ENCODE measurements at regions not wholly inside any gene's neighbourhood (a gene's known extent, or its start where the extent isn't known, plus 50 kb on each side); places are given as distances from the start of the nearest gene placed in this dataset.
"Not testable (repeated sequence)": the region's sequence is repeated elsewhere in the genome, so short reads cannot be mapped to it uniquely, and the experiment has no call there.

- no peaks in the 10 kb centered on the region for H3K9me3 ChIP-seq (ENCODE audit: low read length)
- no peak for DNase-seq (ENCODE audit: low spot score)
- no peaks in the 10 kb centered on the region for H4K20me1 ChIP-seq (ENCODE audit: insufficient read depth, low read length)
- no peak overlapping the region for H3K27ac ChIP-seq (ENCODE audit: low read depth, low read length, poor library complexity, severe bottlenecking)
- H3K9me2 ChIP-seq (ENCODE audit: insufficient read depth, low read length) = no peaks in the 10 kb centered on the region
- no TSS peak for BruUV-seq (replicated peaks)
- TF ChIP-seq CTCF (conservative IDR thresholded peaks at IDR 0.05; ENCODE audit: low read length) (no peak), EZH2phosphoT487 (IDR thresholded peaks at IDR 0.05; ENCODE audit: borderline replicate concordance, low read depth, low read length) (no peak)
- intact Hi-C loops (cut with micrococcal nuclease; ENCODE audit: unreplicated experiment) = no loop called here
- no peak overlapping the region for H3K4me2 ChIP-seq (ENCODE audit: low read length)
- H3K79me2 ChIP-seq (ENCODE audit: insufficient read depth, low read depth, low read length) = no peaks in the 10 kb centered on the region
- H3K4me1 ChIP-seq (ENCODE audit: insufficient read depth, low read length, poor library complexity, severe bottlenecking) = no peaks in the 10 kb centered on the region
- H2AFZ ChIP-seq (ENCODE audit: low read length) = no peak overlapping the region
- POLR2A ChIA-PET = interaction anchor here (0.6 kb wide), 1 partner anchor 571 kb away, joined by 3 read pairs; no protein-coding TSS in a partner anchor
- H3K4me3 ChIP-seq (ENCODE audit: low read depth, low read length, poor library complexity, severe bottlenecking) = no peak overlapping the region
- CTCF ChIA-PET (ENCODE audit: unreplicated experiment) = no interaction called here
- H3K36me3 ChIP-seq (ENCODE audit: insufficient read depth, low read length) = no peaks in the 10 kb centered on the region
Measured at GRCh38 chr4:128758314-128758922, 51.1 kb upstream of the JADE1 start.

GRCh38 chr4:128757712-128758111 lies 51.8 kb upstream of the JADE1 start:
- Histone ChIP-seq H3K27ac (ENCODE audit: low read depth, low read length, poor library complexity, severe bottlenecking) (no peak overlapping the region), H3K4me2 (ENCODE audit: low read length) (no peak overlapping the region), H3K36me3 (ENCODE audit: insufficient read depth, low read length) (no peaks in the 10 kb centered on the region), H3K9me2 (ENCODE audit: insufficient read depth, low read length) (no peaks in the 10 kb centered on the region), H3K4me1 (ENCODE audit: insufficient read depth, low read length, poor library complexity, severe bottlenecking) (no peaks in the 10 kb centered on the region), H3K4me3 (ENCODE audit: low read depth, low read length, poor library complexity, severe bottlenecking) (no peak overlapping the region), H3K9me3 (ENCODE audit: low read length) (no peaks in the 10 kb centered on the region), H3K79me2 (ENCODE audit: insufficient read depth, low read depth, low read length) (no peaks in the 10 kb centered on the region), H4K20me1 (ENCODE audit: insufficient read depth, low read length) (no peaks in the 10 kb centered on the region), H2AFZ (ENCODE audit: low read length) (no peak overlapping the region)
- peak; percentile 5 for DNase-seq (ENCODE audit: low spot score)
- no TSS peak for BruUV-seq (replicated peaks)
- intact Hi-C loops (cut with micrococcal nuclease; ENCODE audit: unreplicated experiment) = no loop called here
- ChIA-PET POLR2A (no interaction called here), CTCF (ENCODE audit: unreplicated experiment) (no interaction called here)
- TF ChIP-seq EZH2phosphoT487 (IDR thresholded peaks at IDR 0.05; ENCODE audit: borderline replicate concordance, low read depth, low read length) = no peak
- no peak for TF ChIP-seq CTCF (conservative IDR thresholded peaks at IDR 0.05; ENCODE audit: low read length)

GRCh38 chr4:128751354-128751753 lies 58.1 kb upstream of the JADE1 start:
- Histone ChIP-seq H3K9me3 (ENCODE audit: low read length) (no peaks in the 10 kb centered on the region), H3K9me2 (ENCODE audit: insufficient read depth, low read length) (no peaks in the 10 kb centered on the region), H3K79me2 (ENCODE audit: insufficient read depth, low read depth, low read length) (no peaks in the 10 kb centered on the region), H3K27ac (ENCODE audit: low read depth, low read length, poor library complexity, severe bottlenecking) (no peak overlapping the region), H3K4me3 (ENCODE audit: low read depth, low read length, poor library complexity, severe bottlenecking) (no peak overlapping the region), H2AFZ (ENCODE audit: low read length) (no peak overlapping the region), H4K20me1 (ENCODE audit: insufficient read depth, low read length) (no peaks in the 10 kb centered on the region), H3K4me2 (ENCODE audit: low read length) (no peak overlapping the region), H3K4me1 (ENCODE audit: insufficient read depth, low read length, poor library complexity, severe bottlenecking) (no peaks in the 10 kb centered on the region), H3K36me3 (ENCODE audit: insufficient read depth, low read length) (no peaks in the 10 kb centered on the region)
- DNase-seq (ENCODE audit: low spot score) = no peak
- ChIA-PET CTCF (ENCODE audit: unreplicated experiment) (no interaction called here), POLR2A (no interaction called here)
- no peak for TF ChIP-seq EZH2phosphoT487 (IDR thresholded peaks at IDR 0.05; ENCODE audit: borderline replicate concordance, low read depth, low read length)
- no peak for TF ChIP-seq CTCF (conservative IDR thresholded peaks at IDR 0.05; ENCODE audit: low read length)
- no TSS peak for BruUV-seq (replicated peaks)
- intact Hi-C loops (cut with micrococcal nuclease; ENCODE audit: unreplicated experiment) = no loop called here

- H3K9me2 ChIP-seq (ENCODE audit: insufficient read depth, low read length); H3K4me3 ChIP-seq (ENCODE audit: low read depth, low read length, poor library complexity, severe bottlenecking); H3K4me1 ChIP-seq (ENCODE audit: insufficient read depth, low read length, poor library complexity, severe bottlenecking); H3K9me3 ChIP-seq (ENCODE audit: low read length); H2AFZ ChIP-seq (ENCODE audit: low read length); BruUV-seq (replicated peaks); DNase-seq (ENCODE audit: low spot score); H3K27ac ChIP-seq (ENCODE audit: low read depth, low read length, poor library complexity, severe bottlenecking); intact Hi-C loops (cut with micrococcal nuclease; ENCODE audit: unreplicated experiment); H4K20me1 ChIP-seq (ENCODE audit: insufficient read depth, low read length); CTCF ChIA-PET (ENCODE audit: unreplicated experiment); H3K4me2 ChIP-seq (ENCODE audit: low read length); H3K79me2 ChIP-seq (ENCODE audit: insufficient read depth, low read depth, low read length); H3K36me3 ChIP-seq (ENCODE audit: insufficient read depth, low read length): not testable (repeated sequence)
- POLR2A ChIA-PET = interaction anchor here (0.7 kb wide), 1 partner anchor 1058 kb away, joined by 3 read pairs; no protein-coding TSS in a partner anchor
Measured at GRCh38 chr4:128741748-128742147, 67.8 kb upstream of the JADE1 start.
